GM12878 (cell line): ENCODE measurements at regions not wholly inside any gene's neighbourhood (a gene's known extent, or its start where the extent isn't known, plus 50 kb on each side); places are given as distances from the start of the nearest gene placed in this dataset.

ENCODE experiments used
- CEBPB ChIP-seq, 2 experiments: fragments of 150-350 bp in 1 of 2; IDR thresholded peaks; 2 replicates each; pipeline ENCODE4 v1.6.1; 2012 to 2014; ENCODE audit warnings: low read depth in 2 of 2, low read length in 2 of 2, borderline replicate concordance in 1 of 2, inconsistent platforms in 1 of 2
- HDAC2 ChIP-seq: fragments of 200-600 bp; sonication (generic); IDR thresholded peaks from 2 replicates; pipeline ENCODE4 v1.6.1; 2017
- JUND ChIP-seq: IDR thresholded peaks from 2 replicates; pipeline ENCODE4 v1.6.1; 2012; ENCODE audit warnings: low read depth, mild to moderate bottlenecking, low read length, improper control_type of control experiment, moderate library complexity
- NRF1 ChIP-seq: conservative IDR thresholded peaks from 2 replicates; pipeline ENCODE4 v1.6.1; 2011; ENCODE audit warnings: mild to moderate bottlenecking, low read depth, low read length, improper control_type of control experiment
- POLR2A ChIP-seq: IDR thresholded peaks from 2 replicates; pipeline ENCODE4 v1.6.1; 2011; ENCODE audit warnings: low read depth, mild to moderate bottlenecking, low read length
- SUZ12 ChIP-seq: fragments of 200-600 bp; sonication (generic); IDR thresholded peaks from one replicate; pipeline ENCODE4 v1.6.1; 2018; ENCODE audit warnings: antibody characterized with exemption, mild to moderate bottlenecking; ENCODE audit not compliant: unreplicated experiment
- TBL1XR1 ChIP-seq: IDR thresholded peaks from 2 replicates; pipeline ENCODE4 v1.6.1; 2012; ENCODE audit warnings: low read depth, low read length, improper control_type of control experiment
- ZBTB40 ChIP-seq: fragments of 450-650 bp; IDR thresholded peaks from 2 replicates; pipeline ENCODE4 v1.6.1; 2016; ENCODE audit warnings: mild to moderate bottlenecking, moderate library complexity, borderline replicate concordance
- TF ChIP-seq, protein P1 (sequence below), 3 experiments: IDR thresholded peaks in 2 of 3; conservative IDR thresholded peaks in 1 of 3; 2 replicates each; pipeline ENCODE4 v1.5.1; 2011; ENCODE audit warnings: low read depth in 3 of 3, low read length in 3 of 3, mild to moderate bottlenecking in 3 of 3, control low read depth in 2 of 3, moderate library complexity in 2 of 3, inconsistent platforms in 1 of 3, mixed read lengths in 1 of 3; ENCODE audit not compliant: control insufficient read depth in 2 of 3, insufficient read depth in 1 of 3; ENCODE audit errors: extremely low read depth in 1 of 3
- TF ChIP-seq, protein P2 (sequence below): fragments of 450-650 bp; IDR thresholded peaks from 2 replicates; pipeline ENCODE4 v1.6.1; 2018; ENCODE audit warnings: mild to moderate bottlenecking, low read depth, moderate library complexity; ENCODE audit not compliant: partially characterized antibody
- TF ChIP-seq, protein P3 (sequence below): IDR thresholded peaks from 2 replicates; pipeline ENCODE4 v1.6.1; 2011; ENCODE audit warnings: low read depth, low read length, improper control_type of control experiment, borderline replicate concordance

DNA sequence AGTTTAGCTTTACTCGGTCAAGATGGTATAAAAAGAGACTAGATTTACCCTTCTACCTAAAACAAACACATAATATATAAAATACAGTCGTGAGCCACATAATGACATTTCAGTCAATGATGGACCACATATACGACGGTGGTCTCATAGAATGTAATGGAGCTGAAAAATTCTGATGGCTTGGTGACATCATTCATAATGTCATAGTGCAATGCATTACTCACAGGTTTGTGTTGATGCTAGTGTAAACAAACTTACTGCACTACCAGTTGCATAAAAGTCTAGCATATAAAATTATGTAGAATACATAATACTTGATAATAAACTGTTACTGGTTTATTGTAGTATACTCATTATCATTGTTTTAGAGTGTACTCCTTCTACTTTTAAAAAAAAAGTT is 115.9 kb upstream of the GDNF start:
- TF ChIP-seq, protein P1, sequence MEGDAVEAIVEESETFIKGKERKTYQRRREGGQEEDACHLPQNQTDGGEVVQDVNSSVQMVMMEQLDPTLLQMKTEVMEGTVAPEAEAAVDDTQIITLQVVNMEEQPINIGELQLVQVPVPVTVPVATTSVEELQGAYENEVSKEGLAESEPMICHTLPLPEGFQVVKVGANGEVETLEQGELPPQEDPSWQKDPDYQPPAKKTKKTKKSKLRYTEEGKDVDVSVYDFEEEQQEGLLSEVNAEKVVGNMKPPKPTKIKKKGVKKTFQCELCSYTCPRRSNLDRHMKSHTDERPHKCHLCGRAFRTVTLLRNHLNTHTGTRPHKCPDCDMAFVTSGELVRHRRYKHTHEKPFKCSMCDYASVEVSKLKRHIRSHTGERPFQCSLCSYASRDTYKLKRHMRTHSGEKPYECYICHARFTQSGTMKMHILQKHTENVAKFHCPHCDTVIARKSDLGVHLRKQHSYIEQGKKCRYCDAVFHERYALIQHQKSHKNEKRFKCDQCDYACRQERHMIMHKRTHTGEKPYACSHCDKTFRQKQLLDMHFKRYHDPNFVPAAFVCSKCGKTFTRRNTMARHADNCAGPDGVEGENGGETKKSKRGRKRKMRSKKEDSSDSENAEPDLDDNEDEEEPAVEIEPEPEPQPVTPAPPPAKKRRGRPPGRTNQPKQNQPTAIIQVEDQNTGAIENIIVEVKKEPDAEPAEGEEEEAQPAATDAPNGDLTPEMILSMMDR (IDR thresholded peaks at IDR 0.05 in 2 of 3, conservative IDR thresholded peaks at IDR 0.05 in 1 of 3; ENCODE audit: control insufficient read depth in 2 of 3, extremely low read depth in 1 of 3, insufficient read depth in 1 of 3, low read depth in 3 of 3, low read length in 3 of 3): no peak
- no peak for TF ChIP-seq HDAC2
- no peak for TF ChIP-seq ZBTB40
- TF ChIP-seq, protein P2, sequence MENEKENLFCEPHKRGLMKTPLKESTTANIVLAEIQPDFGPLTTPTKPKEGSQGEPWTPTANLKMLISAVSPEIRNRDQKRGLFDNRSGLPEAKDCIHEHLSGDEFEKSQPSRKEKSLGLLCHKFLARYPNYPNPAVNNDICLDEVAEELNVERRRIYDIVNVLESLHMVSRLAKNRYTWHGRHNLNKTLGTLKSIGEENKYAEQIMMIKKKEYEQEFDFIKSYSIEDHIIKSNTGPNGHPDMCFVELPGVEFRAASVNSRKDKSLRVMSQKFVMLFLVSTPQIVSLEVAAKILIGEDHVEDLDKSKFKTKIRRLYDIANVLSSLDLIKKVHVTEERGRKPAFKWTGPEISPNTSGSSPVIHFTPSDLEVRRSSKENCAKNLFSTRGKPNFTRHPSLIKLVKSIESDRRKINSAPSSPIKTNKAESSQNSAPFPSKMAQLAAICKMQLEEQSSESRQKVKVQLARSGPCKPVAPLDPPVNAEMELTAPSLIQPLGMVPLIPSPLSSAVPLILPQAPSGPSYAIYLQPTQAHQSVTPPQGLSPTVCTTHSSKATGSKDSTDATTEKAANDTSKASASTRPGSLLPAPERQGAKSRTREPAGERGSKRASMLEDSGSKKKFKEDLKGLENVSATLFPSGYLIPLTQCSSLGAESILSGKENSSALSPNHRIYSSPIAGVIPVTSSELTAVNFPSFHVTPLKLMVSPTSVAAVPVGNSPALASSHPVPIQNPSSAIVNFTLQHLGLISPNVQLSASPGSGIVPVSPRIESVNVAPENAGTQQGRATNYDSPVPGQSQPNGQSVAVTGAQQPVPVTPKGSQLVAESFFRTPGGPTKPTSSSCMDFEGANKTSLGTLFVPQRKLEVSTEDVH: no peak
- no peak for TF ChIP-seq POLR2A
- no peak for TF ChIP-seq NRF1
- no peak for TF ChIP-seq JUND
- no peak for TF ChIP-seq SUZ12
- TF ChIP-seq, protein P3, sequence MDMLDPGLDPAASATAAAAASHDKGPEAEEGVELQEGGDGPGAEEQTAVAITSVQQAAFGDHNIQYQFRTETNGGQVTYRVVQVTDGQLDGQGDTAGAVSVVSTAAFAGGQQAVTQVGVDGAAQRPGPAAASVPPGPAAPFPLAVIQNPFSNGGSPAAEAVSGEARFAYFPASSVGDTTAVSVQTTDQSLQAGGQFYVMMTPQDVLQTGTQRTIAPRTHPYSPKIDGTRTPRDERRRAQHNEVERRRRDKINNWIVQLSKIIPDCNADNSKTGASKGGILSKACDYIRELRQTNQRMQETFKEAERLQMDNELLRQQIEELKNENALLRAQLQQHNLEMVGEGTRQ: no peak
- no peak for TF ChIP-seq CEBPB (IDR thresholded peaks at IDR 0.05; ENCODE audit: borderline replicate concordance in 1 of 2, low read depth in 2 of 2, low read length in 2 of 2)
- TF ChIP-seq TBL1XR1: no peak
